HEK293 (cell line): ENCODE measurements at regions not wholly inside any gene's neighbourhood (a gene's known extent, or its start where the extent isn't known, plus 50 kb on each side); places are given as distances from the start of the nearest gene placed in this dataset.

Experiments used
- GLIS2 ChIP-seq: fragments of 450-650 bp; formaldehyde crosslinking; IDR thresholded peaks from 2 replicates; pipeline ENCODE4 v1.5.1; 2016; ENCODE audit warnings: missing biosample characterization, missing genetic modification characterization
- KLF1 ChIP-seq: fragments of 450-650 bp; formaldehyde crosslinking; IDR thresholded peaks from 2 replicates; pipeline ENCODE4 v1.5.1; 2016; ENCODE audit warnings: missing biosample characterization, missing genetic modification characterization
- TRIM28 ChIP-seq: IDR thresholded peaks from 2 replicates; pipeline ENCODE4 v1.6.1; 2011; ENCODE audit warnings: low read length, control low read depth, borderline replicate concordance
- ZNF274 ChIP-seq, 2 experiments: fragments of 200-500 bp in 1 of 2; fragments of 450-650 bp in 1 of 2; sonication (Bioruptor generic) in 1 of 2; formaldehyde crosslinking in 1 of 2; IDR thresholded peaks; 2 replicates each; pipeline versions ENCODE4 v1.5.1 to v1.6.1; 2014 to 2016; ENCODE audit warnings: borderline replicate concordance in 1 of 2, inconsistent platforms in 1 of 2, low read length in 1 of 2, missing biosample characterization in 1 of 2, missing genetic modification characterization in 1 of 2
- ZNF350 ChIP-seq: fragments of 450-650 bp; formaldehyde crosslinking; IDR thresholded peaks from 2 replicates; pipeline ENCODE4 v1.5.0; 2017; ENCODE audit warnings: missing biosample characterization, mild to moderate bottlenecking, missing genetic modification characterization
- ZNF473 ChIP-seq: fragments of 450-650 bp; formaldehyde crosslinking; IDR thresholded peaks from 2 replicates; pipeline ENCODE4 v1.5.1; 2017; ENCODE audit warnings: missing biosample characterization, missing genetic modification characterization
- ZNF501 ChIP-seq: fragments of 450-650 bp; formaldehyde crosslinking; IDR thresholded peaks from 2 replicates; pipeline ENCODE4 v1.5.1; 2016; ENCODE audit warnings: missing biosample characterization, missing genetic modification characterization
- ZNF707 ChIP-seq: fragments of 450-650 bp; formaldehyde crosslinking; IDR thresholded peaks from 2 replicates; pipeline ENCODE4 v1.5.1; 2016; ENCODE audit warnings: missing biosample characterization, missing genetic modification characterization
- ZSCAN30 ChIP-seq: fragments of 450-650 bp; IDR thresholded peaks from 2 replicates; pipeline ENCODE4 v1.5.1; 2018; ENCODE audit warnings: missing biosample characterization, mild to moderate bottlenecking, missing genetic modification characterization, moderate library complexity
- TF ChIP-seq, protein P1 (sequence below): fragments of 450-650 bp; formaldehyde crosslinking; IDR thresholded peaks from 2 replicates; pipeline ENCODE4 v1.5.1; 2016; ENCODE audit warnings: missing biosample characterization, missing genetic modification characterization
- TF ChIP-seq, protein P2 (sequence below): fragments of 450-650 bp; formaldehyde crosslinking; IDR thresholded peaks from 2 replicates; pipeline ENCODE4 v1.5.1; 2016; ENCODE audit warnings: missing biosample characterization, missing genetic modification characterization
- TF ChIP-seq, protein P3 (sequence below): fragments of 450-650 bp; formaldehyde crosslinking; IDR thresholded peaks from 2 replicates; pipeline ENCODE4 v1.5.1; 2016; ENCODE audit warnings: missing biosample characterization, missing genetic modification characterization
- TF ChIP-seq, protein P4 (sequence below): fragments of 450-650 bp; formaldehyde crosslinking; IDR thresholded peaks from 2 replicates; pipeline ENCODE4 v1.5.1; 2016; ENCODE audit warnings: missing biosample characterization, missing genetic modification characterization
- TF ChIP-seq, protein P5 (sequence below): fragments of 450-650 bp; formaldehyde crosslinking; IDR thresholded peaks from 2 replicates; pipeline ENCODE4 v1.5.1; 2016; ENCODE audit warnings: missing biosample characterization, missing genetic modification characterization

DNA sequence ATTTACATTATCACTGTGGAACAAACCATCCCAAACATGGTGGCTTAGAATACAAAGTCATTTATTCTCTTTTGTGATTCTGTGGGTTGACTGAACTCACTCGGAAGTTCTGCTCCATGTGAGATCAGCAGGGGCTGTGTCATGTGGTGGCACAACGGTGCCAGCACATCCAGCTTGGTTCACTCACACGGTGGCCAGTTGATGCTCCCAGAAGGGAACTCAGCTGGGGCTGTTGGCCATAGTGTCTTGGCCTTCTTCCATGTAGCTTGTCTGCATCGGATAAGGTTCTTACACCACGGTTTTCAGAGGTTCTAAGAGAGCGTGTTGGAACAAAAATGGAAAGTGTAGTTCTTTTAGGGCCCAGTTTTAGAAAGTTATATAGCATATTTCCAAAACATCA, 312.7 kb downstream of the DMRT2 start:
- TF ChIP-seq, protein P1, sequence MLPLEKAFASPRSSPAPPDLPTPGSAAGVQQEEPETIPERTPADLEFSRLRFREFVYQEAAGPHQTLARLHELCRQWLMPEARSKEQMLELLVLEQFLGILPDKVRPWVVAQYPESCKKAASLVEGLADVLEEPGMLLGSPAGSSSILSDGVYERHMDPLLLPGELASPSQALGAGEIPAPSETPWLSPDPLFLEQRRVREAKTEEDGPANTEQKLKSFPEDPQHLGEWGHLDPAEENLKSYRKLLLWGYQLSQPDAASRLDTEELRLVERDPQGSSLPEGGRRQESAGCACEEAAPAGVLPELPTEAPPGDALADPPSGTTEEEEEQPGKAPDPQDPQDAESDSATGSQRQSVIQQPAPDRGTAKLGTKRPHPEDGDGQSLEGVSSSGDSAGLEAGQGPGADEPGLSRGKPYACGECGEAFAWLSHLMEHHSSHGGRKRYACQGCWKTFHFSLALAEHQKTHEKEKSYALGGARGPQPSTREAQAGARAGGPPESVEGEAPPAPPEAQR = no peak
- TF ChIP-seq, protein P2, sequence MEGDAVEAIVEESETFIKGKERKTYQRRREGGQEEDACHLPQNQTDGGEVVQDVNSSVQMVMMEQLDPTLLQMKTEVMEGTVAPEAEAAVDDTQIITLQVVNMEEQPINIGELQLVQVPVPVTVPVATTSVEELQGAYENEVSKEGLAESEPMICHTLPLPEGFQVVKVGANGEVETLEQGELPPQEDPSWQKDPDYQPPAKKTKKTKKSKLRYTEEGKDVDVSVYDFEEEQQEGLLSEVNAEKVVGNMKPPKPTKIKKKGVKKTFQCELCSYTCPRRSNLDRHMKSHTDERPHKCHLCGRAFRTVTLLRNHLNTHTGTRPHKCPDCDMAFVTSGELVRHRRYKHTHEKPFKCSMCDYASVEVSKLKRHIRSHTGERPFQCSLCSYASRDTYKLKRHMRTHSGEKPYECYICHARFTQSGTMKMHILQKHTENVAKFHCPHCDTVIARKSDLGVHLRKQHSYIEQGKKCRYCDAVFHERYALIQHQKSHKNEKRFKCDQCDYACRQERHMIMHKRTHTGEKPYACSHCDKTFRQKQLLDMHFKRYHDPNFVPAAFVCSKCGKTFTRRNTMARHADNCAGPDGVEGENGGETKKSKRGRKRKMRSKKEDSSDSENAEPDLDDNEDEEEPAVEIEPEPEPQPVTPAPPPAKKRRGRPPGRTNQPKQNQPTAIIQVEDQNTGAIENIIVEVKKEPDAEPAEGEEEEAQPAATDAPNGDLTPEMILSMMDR (tag by site-specific recombination) = no peak
- TF ChIP-seq KLF1 = no peak
- TF ChIP-seq, protein P3, sequence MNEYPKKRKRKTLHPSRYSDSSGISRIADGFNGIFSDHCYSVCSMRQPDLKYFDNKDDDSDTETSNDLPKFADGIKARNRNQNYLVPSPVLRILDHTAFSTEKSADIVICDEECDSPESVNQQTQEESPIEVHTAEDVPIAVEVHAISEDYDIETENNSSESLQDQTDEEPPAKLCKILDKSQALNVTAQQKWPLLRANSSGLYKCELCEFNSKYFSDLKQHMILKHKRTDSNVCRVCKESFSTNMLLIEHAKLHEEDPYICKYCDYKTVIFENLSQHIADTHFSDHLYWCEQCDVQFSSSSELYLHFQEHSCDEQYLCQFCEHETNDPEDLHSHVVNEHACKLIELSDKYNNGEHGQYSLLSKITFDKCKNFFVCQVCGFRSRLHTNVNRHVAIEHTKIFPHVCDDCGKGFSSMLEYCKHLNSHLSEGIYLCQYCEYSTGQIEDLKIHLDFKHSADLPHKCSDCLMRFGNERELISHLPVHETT (tag by site-specific recombination) = no peak
- TF ChIP-seq ZNF707 = no peak
- no peak for TF ChIP-seq ZNF350 (tag by site-specific recombination)
- no peak for TF ChIP-seq ZNF473 (tag by site-specific recombination)
- TF ChIP-seq GLIS2 (tag by site-specific recombination) = no peak
- TF ChIP-seq ZNF274 (IDR thresholded peaks at IDR 0.05; ENCODE audit: low read length) = no peak
- TF ChIP-seq ZNF274 (tag by site-specific recombination; IDR thresholded peaks at IDR 0.05; ENCODE audit: borderline replicate concordance) = no peak
- no peak for TF ChIP-seq TRIM28
- TF ChIP-seq, protein P4, sequence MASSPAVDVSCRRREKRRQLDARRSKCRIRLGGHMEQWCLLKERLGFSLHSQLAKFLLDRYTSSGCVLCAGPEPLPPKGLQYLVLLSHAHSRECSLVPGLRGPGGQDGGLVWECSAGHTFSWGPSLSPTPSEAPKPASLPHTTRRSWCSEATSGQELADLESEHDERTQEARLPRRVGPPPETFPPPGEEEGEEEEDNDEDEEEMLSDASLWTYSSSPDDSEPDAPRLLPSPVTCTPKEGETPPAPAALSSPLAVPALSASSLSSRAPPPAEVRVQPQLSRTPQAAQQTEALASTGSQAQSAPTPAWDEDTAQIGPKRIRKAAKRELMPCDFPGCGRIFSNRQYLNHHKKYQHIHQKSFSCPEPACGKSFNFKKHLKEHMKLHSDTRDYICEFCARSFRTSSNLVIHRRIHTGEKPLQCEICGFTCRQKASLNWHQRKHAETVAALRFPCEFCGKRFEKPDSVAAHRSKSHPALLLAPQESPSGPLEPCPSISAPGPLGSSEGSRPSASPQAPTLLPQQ (tag by site-specific recombination) = no peak
- TF ChIP-seq, protein P5, sequence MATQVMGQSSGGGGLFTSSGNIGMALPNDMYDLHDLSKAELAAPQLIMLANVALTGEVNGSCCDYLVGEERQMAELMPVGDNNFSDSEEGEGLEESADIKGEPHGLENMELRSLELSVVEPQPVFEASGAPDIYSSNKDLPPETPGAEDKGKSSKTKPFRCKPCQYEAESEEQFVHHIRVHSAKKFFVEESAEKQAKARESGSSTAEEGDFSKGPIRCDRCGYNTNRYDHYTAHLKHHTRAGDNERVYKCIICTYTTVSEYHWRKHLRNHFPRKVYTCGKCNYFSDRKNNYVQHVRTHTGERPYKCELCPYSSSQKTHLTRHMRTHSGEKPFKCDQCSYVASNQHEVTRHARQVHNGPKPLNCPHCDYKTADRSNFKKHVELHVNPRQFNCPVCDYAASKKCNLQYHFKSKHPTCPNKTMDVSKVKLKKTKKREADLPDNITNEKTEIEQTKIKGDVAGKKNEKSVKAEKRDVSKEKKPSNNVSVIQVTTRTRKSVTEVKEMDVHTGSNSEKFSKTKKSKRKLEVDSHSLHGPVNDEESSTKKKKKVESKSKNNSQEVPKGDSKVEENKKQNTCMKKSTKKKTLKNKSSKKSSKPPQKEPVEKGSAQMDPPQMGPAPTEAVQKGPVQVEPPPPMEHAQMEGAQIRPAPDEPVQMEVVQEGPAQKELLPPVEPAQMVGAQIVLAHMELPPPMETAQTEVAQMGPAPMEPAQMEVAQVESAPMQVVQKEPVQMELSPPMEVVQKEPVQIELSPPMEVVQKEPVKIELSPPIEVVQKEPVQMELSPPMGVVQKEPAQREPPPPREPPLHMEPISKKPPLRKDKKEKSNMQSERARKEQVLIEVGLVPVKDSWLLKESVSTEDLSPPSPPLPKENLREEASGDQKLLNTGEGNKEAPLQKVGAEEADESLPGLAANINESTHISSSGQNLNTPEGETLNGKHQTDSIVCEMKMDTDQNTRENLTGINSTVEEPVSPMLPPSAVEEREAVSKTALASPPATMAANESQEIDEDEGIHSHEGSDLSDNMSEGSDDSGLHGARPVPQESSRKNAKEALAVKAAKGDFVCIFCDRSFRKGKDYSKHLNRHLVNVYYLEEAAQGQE (tag by site-specific recombination) = no peak
- TF ChIP-seq ZNF501 (tag by site-specific recombination) = no peak
- TF ChIP-seq ZSCAN30 (tag by site-specific recombination) = no peak
